HepG2 (cell line): ENCODE measurements at regions not wholly inside any gene's neighbourhood (a gene's known extent, or its start where the extent isn't known, plus 50 kb on each side); places are given as distances from the start of the nearest gene placed in this dataset.

ENCODE experiments used
- ATAC-seq: fragments of 200-7000 bp; cut with Tn5 transposase; 3 replicates; pipeline ENCODE4 v1.9.1; 2020; ENCODE audit warnings: mild to moderate bottlenecking, moderate library complexity
- BruUV-seq: library from RNA; stranded (reverse); fragments of 400-500 nt; replicated peaks from 2 replicates; lab custom pipeline; 2021; lab: Mats Ljungman, UMichigan
- CTCF ChIA-PET: fragments of 300-600 bp; formaldehyde crosslinking; extraction: SDS; loops from one replicate; lab custom pipeline; 2021; ENCODE audit warnings: low total read pairs, inconsistent platforms, low intra/inter-chr PET ratio; lab: Yijun Ruan, JAX
- POLR2A ChIA-PET: fragments of 350-600 bp; sonication (Branson Sonifier 250); formaldehyde crosslinking; loops from one replicate; lab custom pipeline; 2020; ENCODE audit warnings: antibody characterized with exemption, inconsistent platforms; lab: Yijun Ruan, JAX
- DNase-seq: peaks from one replicate; pipeline ENCODE4 v3.0.0-alpha.2; 2015; ENCODE audit warnings: low spot score
- FAIRE-seq: peaks from 3 replicates; lab custom pipeline; 2011; peaks lifted over from hg19 to GRCh38; lab: Jason Lieb, UNC
- H2AFZ ChIP-seq: one replicate; pipeline ENCODE4 v1.6.1; 2011; ENCODE audit warnings: low read length, inconsistent platforms
- H3K27ac ChIP-seq: fragments of 300-600 bp; 3 replicates; pipeline ENCODE4 v1.8.0; 2011; ENCODE audit warnings: mixed run types, mild to moderate bottlenecking, mixed read lengths, low read length, inconsistent platforms; ENCODE audit not compliant: insufficient read depth; ENCODE audit errors: extremely low read length
- H3K27me3 ChIP-seq, 2 experiments: fragments of 200-600 bp in 1 of 2; 2 replicates in 1 of 2; 3 replicates in 1 of 2; pipeline versions ENCODE4 v1.6.0 to v1.8.0; 2011; ENCODE audit warnings: low read length in 2 of 2, mild to moderate bottlenecking in 2 of 2, moderate library complexity in 2 of 2, inconsistent platforms in 1 of 2; ENCODE audit not compliant: insufficient read depth in 2 of 2, control insufficient read depth in 1 of 2
- H3K36me3 ChIP-seq, 2 experiments: fragments of 200-600 bp in 1 of 2; replicated peaks in 1 of 2; 2 replicates in 1 of 2; 3 replicates in 1 of 2; pipeline versions ENCODE4 v1.5.1 to v1.8.0; 2011; ENCODE audit warnings: low read length in 2 of 2, inconsistent platforms in 1 of 2; ENCODE audit not compliant: insufficient read depth in 2 of 2, control insufficient read depth in 1 of 2
- H3K4me1 ChIP-seq: 2 replicates; pipeline ENCODE4 v1.5.1; 2012; ENCODE audit warnings: low read length, inconsistent platforms; ENCODE audit not compliant: insufficient read depth
- H3K4me2 ChIP-seq: 2 replicates; pipeline ENCODE4 v1.6.0; 2011; ENCODE audit warnings: low read depth, low read length, inconsistent platforms
- H3K4me3 ChIP-seq, 3 experiments: fragments of 200-600 bp in 1 of 3; sonication (generic), shearing (Covaris generic) in 1 of 3; replicated peaks in 1 of 3; 2 replicates each; pipeline ENCODE4 v1.5.1; 2011 to 2016; ENCODE audit warnings: low read length in 3 of 3, inconsistent platforms in 2 of 3, low read depth in 2 of 3, mild to moderate bottlenecking in 2 of 3, control low read depth in 1 of 3, mixed read lengths in 1 of 3; ENCODE audit not compliant: insufficient read depth in 1 of 3
- H3K79me2 ChIP-seq: one replicate; pipeline ENCODE4 v1.6.1; 2011; ENCODE audit warnings: low read length, inconsistent platforms; ENCODE audit not compliant: insufficient read depth
- H3K9ac ChIP-seq: 2 replicates; pipeline ENCODE4 v1.6.0; 2011; ENCODE audit warnings: mild to moderate bottlenecking, low read depth, low read length, inconsistent platforms; ENCODE audit not compliant: insufficient read depth
- H3K9me3 ChIP-seq: 2 replicates; pipeline ENCODE4 v1.5.1; 2012; ENCODE audit warnings: mild to moderate bottlenecking, low read length
- H4K20me1 ChIP-seq: 2 replicates; pipeline ENCODE4 v1.6.0; 2011; ENCODE audit warnings: inconsistent platforms, mild to moderate bottlenecking, low read length, moderate library complexity; ENCODE audit not compliant: insufficient read depth
- ARID5B ChIP-seq: IDR thresholded peaks from 2 replicates; pipeline ENCODE4 v1.4.0; 2020; ENCODE audit warnings: mild to moderate bottlenecking, missing genetic modification reagents
- CREB1 ChIP-seq, 2 experiments: fragments of 450-650 bp in 1 of 2; IDR thresholded peaks; 2 replicates each; pipeline ENCODE4 v1.6.1; 2016 to 2017; ENCODE audit warnings: control low read depth in 1 of 2, mild to moderate bottlenecking in 1 of 2, missing compliant biosample characterization in 1 of 2, missing genetic modification characterization in 1 of 2
- CREM ChIP-seq, 2 experiments: sonication (generic) in 1 of 2; formaldehyde crosslinking in 1 of 2; IDR thresholded peaks; 2 replicates each; pipeline versions ENCODE4 v1.4.0 to v1.6.1; 2016 to 2020; ENCODE audit warnings: antibody characterized with exemption in 1 of 2, mild to moderate bottlenecking in 1 of 2, missing genetic modification reagents in 1 of 2
- FOXA1 ChIP-seq, 2 experiments: fragments of 450-650 bp in 1 of 2; sonication (generic) in 1 of 2; formaldehyde crosslinking in 1 of 2; IDR thresholded peaks; 2 replicates each; pipeline versions ENCODE4 v1.4.0 to v1.6.1; 2016 to 2020; ENCODE audit warnings: missing genetic modification reagents in 1 of 2
- FOXP1 ChIP-seq, 2 experiments: fragments of 450-650 bp in 1 of 2; IDR thresholded peaks; 2 replicates each; pipeline ENCODE4 v1.6.1; 2017 to 2018; ENCODE audit warnings: antibody characterized with exemption in 1 of 2
- HMG20A ChIP-seq: IDR thresholded peaks from 2 replicates; pipeline ENCODE4 v1.6.1; 2016; ENCODE audit warnings: borderline replicate concordance
- NR2F6 ChIP-seq, 2 experiments: IDR thresholded peaks; 2 replicates each; pipeline ENCODE4 v1.6.1; 2016; ENCODE audit warnings: antibody characterized with exemption in 1 of 2, mild to moderate bottlenecking in 1 of 2
- ZEB1 ChIP-seq: IDR thresholded peaks from 2 replicates; pipeline ENCODE4 v1.6.1; 2012; ENCODE audit warnings: mild to moderate bottlenecking, low read depth, inconsistent platforms; ENCODE audit not compliant: insufficient replicate concordance
- ZNF451 ChIP-seq: sonication (generic); formaldehyde crosslinking; IDR thresholded peaks from 2 replicates; pipeline ENCODE4 v1.5.0; 2020; ENCODE audit warnings: mild to moderate bottlenecking, missing genetic modification reagents
- WGBS: methylation state at CpG from one replicate; pipeline ENCODE4 v1.1.6; 2017; ENCODE audit warnings: low lambda C conversion rate; 5-methylcytosine and 5-hydroxymethylcytosine counted together
- in situ Hi-C: cut with HindIII; loops from 2 replicates; pipeline ENCODE4 v1.10.0; 2017; ENCODE audit warnings: low pct_unique_long_range_greater_than_20kb; ENCODE audit not compliant: extremely low pct_ligation_motif_present
- intact Hi-C: fragments of 100-400 bp; cut with micrococcal nuclease; formaldehyde crosslinking; loops from one replicate; pipeline ENCODE4 v1.10.0; 2022; ENCODE audit not compliant: unreplicated experiment

GRCh38 chr6:128632131-128632530 lies 111.7 kb upstream of the PTPRK start (continued):
- TF ChIP-seq NR2F6 (IDR thresholded peaks at IDR 0.05) (0 out of 2 replicates have a peak, but pooled peaks have one; percentile 8), NR2F6 (CRISPR knock-in tag; IDR thresholded peaks at IDR 0.05) (no peak), ARID5B (peak; percentile 41; the same call in 1 of the 2 replicates), HMG20A (CRISPR knock-in tag) (peak; percentile 57; the same call in 1 of the 2 replicates), FOXP1 (IDR thresholded peaks at IDR 0.05) (no peak), FOXP1 (CRISPR knock-in tag; IDR thresholded peaks at IDR 0.05) (0 out of 2 replicates have a peak, but pooled peaks have one; percentile 18), CREB1 (IDR thresholded peaks at IDR 0.05) (no peak; the same call in 1 of the 2 replicates), CREB1 (CRISPR knock-in tag; IDR thresholded peaks at IDR 0.05) (peak; percentile 61; the same call in 1 of the 2 replicates), CREM (IDR thresholded peaks at IDR 0.05) (peak; percentile 35; the same call in 1 of the 2 replicates), CREM (CRISPR knock-in tag; IDR thresholded peaks at IDR 0.05) (no peak), ZEB1 (peak; percentile 25), FOXA1 (IDR thresholded peaks at IDR 0.05) (no peak), FOXA1 (CRISPR knock-in tag; IDR thresholded peaks at IDR 0.05) (peak; percentile 79)

DNA sequence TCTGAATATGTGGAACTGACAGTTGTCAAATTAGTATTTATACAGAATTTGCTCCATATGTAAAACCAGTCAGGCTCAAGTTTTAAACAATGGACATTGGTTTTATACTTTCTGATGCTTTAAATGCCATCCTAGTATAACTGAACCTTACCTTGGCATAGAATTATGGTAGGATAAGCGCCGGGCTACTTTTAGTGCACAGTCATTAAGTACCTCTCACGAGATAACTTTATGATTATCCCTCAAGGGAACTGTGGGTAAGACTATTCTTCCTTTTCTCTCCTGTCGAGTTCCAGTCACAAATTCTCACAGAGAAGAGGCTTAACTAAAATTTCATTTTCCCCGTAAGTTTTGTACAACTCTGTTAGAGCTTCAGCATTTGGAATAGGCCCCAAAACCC lies 110.6 kb upstream of the PTPRK start:
- no peak for TF ChIP-seq ZNF451 (CRISPR knock-in tag)
- in situ Hi-C loops (no loop called here), intact Hi-C loops (no loop called here)
- DNase-seq (no peak), FAIRE-seq (no peak), ATAC-seq (no peak)
- no peaks in the 10 kb centered on the region for H3K36me3 ChIP-seq
- CTCF ChIA-PET, result no interaction called here
- no peak overlapping the region for H3K27ac ChIP-seq
- H3K4me1 ChIP-seq, result no peaks in the 10 kb centered on the region
- H2AFZ ChIP-seq, result no peak overlapping the region
- WGBS, result 63% methylated on average over 5 of the region's 5 CpGs
- POLR2A ChIA-PET, result no interaction called here
- no peak overlapping the region for H3K4me3 ChIP-seq
- H4K20me1 ChIP-seq, result no peaks in the 10 kb centered on the region; the same call in 1 of the 2 replicates
- BruUV-seq, result no TSS peak
- H3K79me2 ChIP-seq, result no peaks in the 10 kb centered on the region
- no peaks in the 10 kb centered on the region for H3K9me3 ChIP-seq
- no peaks in the 10 kb centered on the region for H3K27me3 ChIP-seq
- no peak overlapping the region for H3K9ac ChIP-seq
- H3K4me2 ChIP-seq, result no peak overlapping the region
